Smooth muscle cell (in vitro differentiated cells): ENCODE measurements at regions not wholly inside any gene's neighbourhood (a gene's known extent, or its start where the extent isn't known, plus 50 kb on each side); places are given as distances from the start of the nearest gene placed in this dataset.
A peak's percentile ranks its signal among the peaks of the same experiment; 100 is the strongest.
"Not testable (repeated sequence)": the region's sequence is repeated elsewhere in the genome, so short reads cannot be mapped to it uniquely, and the experiment has no call there.

Experiments
- DNase-seq: peaks from one replicate; lab custom pipeline; 2025; ENCODE audit not compliant: unreplicated experiment; lab: John Stamatoyannopoulos, UW
- H2AFZ ChIP-seq: fragments of 200-600 bp; sonication (generic); 2 replicates; pipeline ENCODE4 v1.6.0; 2016; ENCODE audit warnings: antibody characterized with exemption, low read depth, mild to moderate bottlenecking
- H3F3A ChIP-seq: fragments of 200-600 bp; sonication (generic); 2 replicates; pipeline ENCODE4 v1.6.0; 2017; ENCODE audit warnings: antibody characterized with exemption, low read depth
- H3K27ac ChIP-seq: fragments of 200-600 bp; sonication (generic); 2 replicates; pipeline ENCODE4 v1.5.1; 2016; ENCODE audit warnings: low read depth, mild to moderate bottlenecking
- H3K27me3 ChIP-seq: fragments of 200-600 bp; sonication (generic); 2 replicates; pipeline ENCODE4 v1.6.1; 2016; ENCODE audit warnings: low read depth, mild to moderate bottlenecking
- H3K36me3 ChIP-seq: fragments of 200-600 bp; sonication (generic); 2 replicates; pipeline ENCODE4 v1.5.1; 2016; ENCODE audit warnings: low read depth
- H3K4me1 ChIP-seq: fragments of 200-600 bp; sonication (generic); 2 replicates; pipeline ENCODE4 v1.5.1; 2016; ENCODE audit warnings: low read depth
- H3K4me2 ChIP-seq: fragments of 200-600 bp; sonication (generic); 2 replicates; pipeline ENCODE4 v1.6.0; 2016; ENCODE audit warnings: mild to moderate bottlenecking
- H3K4me3 ChIP-seq: fragments of 200-600 bp; sonication (generic); 2 replicates; pipeline ENCODE4 v1.5.1; 2016; ENCODE audit warnings: mild to moderate bottlenecking
- H3K79me2 ChIP-seq: fragments of 200-600 bp; sonication (generic); 2 replicates; pipeline ENCODE4 v1.6.0; 2016; ENCODE audit warnings: low read depth, mild to moderate bottlenecking
- H3K9ac ChIP-seq: fragments of 200-600 bp; sonication (generic); 2 replicates; pipeline ENCODE4 v1.6.0; 2016; ENCODE audit warnings: low read depth
- H3K9me3 ChIP-seq: fragments of 200-600 bp; sonication (generic); replicated peaks from 2 replicates; pipeline ENCODE4 v1.5.1; 2016; ENCODE audit warnings: low read depth
- H4K20me1 ChIP-seq: fragments of 200-600 bp; sonication (generic); 2 replicates; pipeline ENCODE4 v1.6.0; 2016; ENCODE audit warnings: low read depth
- WGBS: methylation state at CpG from one replicate; pipeline ENCODE4 v1.1.7; 2016; ENCODE audit warnings: low lambda C conversion rate; 5-methylcytosine and 5-hydroxymethylcytosine counted together
- TF ChIP-seq, protein P1 (sequence below): fragments of 200-600 bp; sonication (generic); IDR thresholded peaks from 2 replicates; pipeline ENCODE4 v1.5.1; 2017; ENCODE audit warnings: borderline replicate concordance, mild to moderate bottlenecking, antibody characterized with exemption; ENCODE audit not compliant: insufficient read depth, poor library complexity, severe bottlenecking

DNA sequence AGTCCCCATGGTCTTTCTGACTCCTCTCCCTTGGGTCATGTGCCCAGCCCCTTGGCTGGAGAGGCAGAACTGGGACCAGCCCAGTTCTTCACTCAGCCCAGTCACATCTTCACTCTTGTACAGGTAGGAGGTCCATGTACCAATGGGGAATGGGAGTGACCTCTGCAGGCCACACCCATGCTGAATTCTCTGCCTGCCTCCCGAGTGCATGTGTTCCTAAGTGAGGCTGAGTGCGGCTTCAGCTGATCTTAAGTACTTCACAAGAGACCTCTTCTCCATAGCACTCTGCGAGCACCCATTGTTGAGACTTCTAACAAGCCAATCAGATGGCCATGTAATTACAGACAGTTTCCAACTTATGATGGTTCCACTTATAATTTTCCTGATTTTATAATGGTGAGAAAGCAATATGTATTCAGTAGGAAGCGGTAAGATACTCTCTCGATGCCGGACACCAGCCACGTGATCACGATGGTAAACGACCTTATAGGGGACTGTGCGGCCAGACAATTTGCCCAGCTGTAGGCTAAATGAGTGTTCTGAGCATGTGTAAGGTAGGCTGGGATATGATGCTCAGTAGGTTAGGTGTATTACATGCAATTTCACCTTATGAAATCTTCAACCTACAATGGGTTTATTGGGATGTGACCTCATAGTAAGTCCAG lies 112.1 kb downstream of the KLF13 start:
- no peak overlapping the region for H2AFZ ChIP-seq
- no peak overlapping the region for H3K9ac ChIP-seq
- H3K4me2 ChIP-seq: no peak overlapping the region
- H3K27ac ChIP-seq: no peak overlapping the region
- H3K79me2 ChIP-seq: no peaks in the 10 kb centered on the region
- WGBS: 92% methylated on average over 10 of the region's 10 CpGs
- H3K4me1 ChIP-seq: peaks cover 3% of the 10 kb centered on the region
- no peaks in the 10 kb centered on the region for H3K27me3 ChIP-seq
- H3K36me3 ChIP-seq: no peaks in the 10 kb centered on the region
- no peaks in the 10 kb centered on the region for H4K20me1 ChIP-seq
- H3F3A ChIP-seq: peaks cover 18% of the 10 kb centered on the region
- TF ChIP-seq, protein P1, sequence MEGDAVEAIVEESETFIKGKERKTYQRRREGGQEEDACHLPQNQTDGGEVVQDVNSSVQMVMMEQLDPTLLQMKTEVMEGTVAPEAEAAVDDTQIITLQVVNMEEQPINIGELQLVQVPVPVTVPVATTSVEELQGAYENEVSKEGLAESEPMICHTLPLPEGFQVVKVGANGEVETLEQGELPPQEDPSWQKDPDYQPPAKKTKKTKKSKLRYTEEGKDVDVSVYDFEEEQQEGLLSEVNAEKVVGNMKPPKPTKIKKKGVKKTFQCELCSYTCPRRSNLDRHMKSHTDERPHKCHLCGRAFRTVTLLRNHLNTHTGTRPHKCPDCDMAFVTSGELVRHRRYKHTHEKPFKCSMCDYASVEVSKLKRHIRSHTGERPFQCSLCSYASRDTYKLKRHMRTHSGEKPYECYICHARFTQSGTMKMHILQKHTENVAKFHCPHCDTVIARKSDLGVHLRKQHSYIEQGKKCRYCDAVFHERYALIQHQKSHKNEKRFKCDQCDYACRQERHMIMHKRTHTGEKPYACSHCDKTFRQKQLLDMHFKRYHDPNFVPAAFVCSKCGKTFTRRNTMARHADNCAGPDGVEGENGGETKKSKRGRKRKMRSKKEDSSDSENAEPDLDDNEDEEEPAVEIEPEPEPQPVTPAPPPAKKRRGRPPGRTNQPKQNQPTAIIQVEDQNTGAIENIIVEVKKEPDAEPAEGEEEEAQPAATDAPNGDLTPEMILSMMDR: no peak
- H3K9me3 ChIP-seq: no peaks in the 10 kb centered on the region
- no peak overlapping the region for H3K4me3 ChIP-seq
- DNase-seq: no peak

DNA sequence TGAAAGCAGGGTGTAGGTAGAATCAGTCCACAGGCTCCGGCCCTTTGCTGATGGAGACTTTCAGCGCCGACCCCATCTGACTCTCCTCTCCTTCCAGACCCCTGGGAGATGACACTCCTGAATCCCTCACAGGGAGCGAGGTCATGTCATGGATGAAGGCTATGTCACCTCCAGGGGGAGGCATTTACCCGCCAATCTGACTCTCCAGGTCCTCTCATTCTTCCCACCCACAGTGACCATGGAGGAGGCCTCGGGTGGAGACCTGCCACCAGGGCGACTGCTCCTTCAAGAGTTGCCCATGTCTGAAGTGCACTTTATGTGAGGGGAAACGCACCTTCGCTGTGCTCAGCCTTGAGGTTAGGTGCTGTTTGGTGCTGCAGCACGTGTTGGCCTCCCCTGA lies 112.7 kb downstream of the KLF13 start:
- Histone ChIP-seq H4K20me1 (no peaks in the 10 kb centered on the region), H3K79me2 (no peaks in the 10 kb centered on the region), H3K9me3 (no peaks in the 10 kb centered on the region), H3F3A (peaks cover 18% of the 10 kb centered on the region), H3K27ac (no peak overlapping the region), H3K36me3 (no peaks in the 10 kb centered on the region), H3K4me2 (no peak overlapping the region), H3K27me3 (no peaks in the 10 kb centered on the region), H3K9ac (no peak overlapping the region), H3K4me3 (no peak overlapping the region), H3K4me1 (peaks cover 3% of the 10 kb centered on the region), H2AFZ (no peak overlapping the region)
- TF ChIP-seq, protein P1: peak; percentile 21
- 81% methylated on average over 10 of the region's 10 CpGs for WGBS
- DNase-seq: no peak

- not testable (repeated sequence) for H3K27ac ChIP-seq, H3K9me3 ChIP-seq, H3K27me3 ChIP-seq, H3K79me2 ChIP-seq, H3K4me1 ChIP-seq, H3K36me3 ChIP-seq, H4K20me1 ChIP-seq, H2AFZ ChIP-seq, DNase-seq
- 97% methylated on average over 20 of the region's 20 CpGs for WGBS
- Histone ChIP-seq H3K9ac (peak overlapping the region; percentile 48), H3K4me3 (peak overlapping the region; percentile 51), H3F3A (peaks cover 15% of the 10 kb centered on the region), H3K4me2 (peak overlapping the region; percentile 89)
These were observed 113.6 kb downstream of the KLF13 start for GRCh38 chr15:31440216-31440615.

DNA sequence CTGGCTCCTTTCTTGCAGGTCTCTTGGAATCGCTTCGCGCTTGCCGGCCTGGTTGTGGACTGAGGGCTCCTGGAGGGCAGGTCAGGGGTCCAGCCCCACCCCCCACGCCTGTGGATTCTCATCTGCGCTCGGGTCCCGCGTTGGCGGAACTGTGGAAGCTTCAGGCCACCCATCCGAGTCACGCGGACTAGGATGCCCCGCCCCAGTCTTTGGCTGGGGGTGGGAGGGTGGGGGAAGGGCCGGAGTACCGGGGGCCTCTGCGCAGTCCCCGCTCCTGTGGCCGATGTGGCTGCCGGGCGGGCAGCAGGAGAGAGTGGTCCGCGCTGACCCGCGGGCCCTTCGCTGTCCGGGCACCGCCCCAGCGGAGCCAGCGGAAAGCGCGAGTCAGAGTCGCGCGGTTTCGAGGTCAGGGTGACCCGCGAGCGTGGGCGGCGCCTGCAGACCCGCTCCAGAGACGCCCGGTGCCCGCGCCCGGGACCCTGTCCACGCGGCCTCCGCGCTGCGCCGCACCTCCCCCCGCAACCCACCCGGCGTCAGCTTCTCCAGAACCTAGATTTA lies 114.2 kb downstream of the KLF13 start:
- peaks cover 15% of the 10 kb centered on the region for H3F3A ChIP-seq
- H3K27me3 ChIP-seq: no peaks in the 10 kb centered on the region
- 10% methylated on average over 54 of the region's 56 CpGs for WGBS
- H3K4me1 ChIP-seq: peaks cover 3% of the 10 kb centered on the region
- no peaks in the 10 kb centered on the region for H3K9me3 ChIP-seq
- no peaks in the 10 kb centered on the region for H4K20me1 ChIP-seq
- TF ChIP-seq, protein P1: no peak
- H3K4me2 ChIP-seq: peak overlapping the region; percentile 89
- peak overlapping the region; percentile 34 for H2AFZ ChIP-seq
- no peak for DNase-seq
- no peaks in the 10 kb centered on the region for H3K79me2 ChIP-seq
- no peaks in the 10 kb centered on the region for H3K36me3 ChIP-seq
- H3K4me3 ChIP-seq: peak overlapping the region; percentile 51
- no peak overlapping the region for H3K27ac ChIP-seq
- H3K9ac ChIP-seq: peak overlapping the region; percentile 48
